A549 (cell line): ENCODE measurements at regions not wholly inside any gene's neighbourhood (a gene's known extent, or its start where the extent isn't known, plus 50 kb on each side); places are given as distances from the start of the nearest gene placed in this dataset.

Experiments used
- ATAC-seq, 2 experiments: fragments of 200-7000 bp in 1 of 2; fragments of >200 bp in 1 of 2; cut with Nextera tagmentation in 1 of 2; cut with Tn5 transposase in 1 of 2; 3 replicates each; pipeline versions ENCODE4 v1.8.0 to v1.9.1; 2018 to 2020; ENCODE audit warnings: mild to moderate bottlenecking in 1 of 2, moderate library complexity in 1 of 2
- CTCF ChIA-PET: fragments of 300-600 bp; sonication (Branson Sonifier 250); formaldehyde crosslinking; extraction: SDS; loops from one replicate; lab custom pipeline; 2021; ENCODE audit warnings: antibody characterized with exemption, inconsistent platforms; lab: Yijun Ruan, JAX
- POLR2A ChIA-PET: fragments of 350-600 bp; formaldehyde crosslinking; extraction: SDS; loops from one replicate; lab custom pipeline; 2021; ENCODE audit warnings: antibody characterized with exemption, inconsistent platforms; lab: Yijun Ruan, JAX
- DNase-seq, 2 experiments: peaks; one replicate each; pipeline versions ENCODE4 v3.0.0 to v3.0.0-alpha.2; 2011 to 2016; ENCODE audit warnings: low read depth in 1 of 2, low spot score in 1 of 2
- FAIRE-seq: peaks from 2 replicates; lab custom pipeline; 2011; peaks lifted over from hg19 to GRCh38; lab: Jason Lieb, UNC
- H3K27ac ChIP-seq, 2 experiments: fragments of >200 bp; sonication (Bioruptor Twin); formaldehyde crosslinking; 3 replicates each; pipeline ENCODE4 v1.5.1; 2016 to 2017
- H3K4me1 ChIP-seq: fragments of >200 bp; sonication (Bioruptor Twin); formaldehyde crosslinking; 3 replicates; pipeline ENCODE4 v1.6.1; 2016
- H3K4me2 ChIP-seq: fragments of >200 bp; sonication (Bioruptor Twin); formaldehyde crosslinking; 3 replicates; pipeline ENCODE4 v1.6.1; 2016
- H3K4me3 ChIP-seq: fragments of >200 bp; sonication (Bioruptor Twin); formaldehyde crosslinking; 3 replicates; pipeline ENCODE4 v1.5.1; 2016
- H3K9me3 ChIP-seq: fragments of >200 bp; sonication (Bioruptor Twin); formaldehyde crosslinking; 3 replicates; pipeline ENCODE4 v1.6.1; 2016
- BHLHE40 ChIP-seq: IDR thresholded peaks from 2 replicates; pipeline ENCODE4 v1.6.1; 2012; ENCODE audit warnings: low read depth, low read length, inconsistent platforms
- CBX2 ChIP-seq: fragments of 200-600 bp; sonication (generic); IDR thresholded peaks from 2 replicates; pipeline ENCODE4 v1.6.1; 2016; ENCODE audit warnings: low read depth, mild to moderate bottlenecking, borderline replicate concordance
- CEBPB ChIP-seq, 2 experiments: fragments of >200 bp in 1 of 2; sonication (Bioruptor Twin) in 1 of 2; formaldehyde crosslinking in 1 of 2; IDR thresholded peaks; 2 replicates each; pipeline ENCODE4 v1.6.1; 2012 to 2016
- CHD2 ChIP-seq: fragments of 150-350 bp; IDR thresholded peaks from 2 replicates; pipeline ENCODE4 v1.6.1; 2014; ENCODE audit warnings: low read length; ENCODE audit not compliant: partially characterized antibody
- CHD4 ChIP-seq: fragments of 200-600 bp; sonication (generic); IDR thresholded peaks from 2 replicates; pipeline ENCODE4 v1.6.1; 2016; ENCODE audit warnings: antibody characterized with exemption, mild to moderate bottlenecking, borderline replicate concordance
- EP300 ChIP-seq, 2 experiments: fragments of >200 bp; sonication (Bioruptor Twin); formaldehyde crosslinking; IDR thresholded peaks; 2 replicates in 1 of 2; 3 replicates in 1 of 2; pipeline ENCODE4 v1.6.1; 2016 to 2017
- FOSL2 ChIP-seq, 2 experiments: fragments of 450-650 bp in 1 of 2; fragments of >200 bp in 1 of 2; sonication (Bioruptor Twin) in 1 of 2; formaldehyde crosslinking; IDR thresholded peaks; 2 replicates each; pipeline versions ENCODE4 v1.5.0 to v1.6.1; 2016 to 2020; ENCODE audit warnings: mild to moderate bottlenecking in 1 of 2, moderate library complexity in 1 of 2
- GATA3 ChIP-seq: IDR thresholded peaks from 2 replicates; pipeline ENCODE4 v1.6.1; 2012; ENCODE audit warnings: borderline replicate concordance
- JUNB ChIP-seq: fragments of >200 bp; sonication (Bioruptor Twin); formaldehyde crosslinking; IDR thresholded peaks from 2 replicates; pipeline ENCODE4 v1.6.1; 2016
- KDM1A ChIP-seq: fragments of 200-600 bp; sonication (generic); IDR thresholded peaks from 2 replicates; pipeline ENCODE4 v1.6.1; 2016; ENCODE audit warnings: low read depth, mild to moderate bottlenecking
- MAFK ChIP-seq: fragments of 450-650 bp; IDR thresholded peaks from 2 replicates; pipeline ENCODE4 v1.6.1; 2014; ENCODE audit not compliant: partially characterized antibody
- NFE2L2 ChIP-seq: fragments of 150-350 bp; conservative IDR thresholded peaks from 2 replicates; pipeline ENCODE4 v1.6.1; 2014; ENCODE audit warnings: low read length
- POLR2AphosphoS2 ChIP-seq: conservative IDR thresholded peaks from 2 replicates; pipeline ENCODE4 v1.6.1; 2012; ENCODE audit warnings: low read length, improper control_type of control experiment, inconsistent platforms
- RFX5 ChIP-seq: fragments of 450-650 bp; IDR thresholded peaks from 2 replicates; pipeline ENCODE4 v1.7.1; 2014; ENCODE audit warnings: antibody characterized with exemption, mild to moderate bottlenecking, moderate library complexity
- SMC3 ChIP-seq: fragments of >200 bp; sonication (Bioruptor Twin); formaldehyde crosslinking; IDR thresholded peaks from 3 replicates; pipeline ENCODE4 v1.6.1; 2018; ENCODE audit warnings: inconsistent platforms
- TP53 ChIP-seq: fragments of 250-450 bp; sonication (Bioruptor Pico); IDR thresholded peaks from 2 replicates; pipeline ENCODE4 v1.5.0; 2021; ENCODE audit warnings: mild to moderate bottlenecking, moderate library complexity
- ZC3H11A ChIP-seq: fragments of 450-650 bp; IDR thresholded peaks from 2 replicates; pipeline ENCODE4 v1.6.1; 2014; ENCODE audit warnings: antibody characterized with exemption, mild to moderate bottlenecking
- ZNF302 ChIP-seq: fragments of 250-450 bp; sonication (Bioruptor Pico); IDR thresholded peaks from 2 replicates; pipeline ENCODE4 v1.9.0; 2021; ENCODE audit warnings: inconsistent platforms, mild to moderate bottlenecking, moderate library complexity
- WGBS: methylation state at CpG from one replicate; pipeline ENCODE4 v1.1.6; 2017; ENCODE audit errors: missing lambda C conversion rate; 5-methylcytosine and 5-hydroxymethylcytosine counted together
- TF ChIP-seq, protein P1 (sequence below): IDR thresholded peaks from 2 replicates; pipeline ENCODE4 v1.6.1; 2012
- TF ChIP-seq, protein P2 (sequence below): fragments of >200 bp; sonication (Bioruptor Twin); formaldehyde crosslinking; IDR thresholded peaks from 2 replicates; pipeline ENCODE4 v1.6.1; 2016
- TF ChIP-seq, protein P3 (sequence below): fragments of 250-450 bp; sonication (Bioruptor Pico); IDR thresholded peaks from 2 replicates; pipeline ENCODE4 v1.5.0; 2021; ENCODE audit warnings: mild to moderate bottlenecking, moderate library complexity, borderline replicate concordance
- TF ChIP-seq, protein P4 (sequence below): fragments of 450-650 bp; IDR thresholded peaks from 2 replicates; pipeline ENCODE4 v1.6.1; 2014; ENCODE audit warnings: antibody characterized with exemption
- TF ChIP-seq, protein P5 (sequence below): fragments of 200-600 bp; sonication (generic); IDR thresholded peaks from 2 replicates; pipeline ENCODE4 v1.6.1; 2016; ENCODE audit warnings: antibody characterized with exemption, mild to moderate bottlenecking, moderate library complexity

DNA sequence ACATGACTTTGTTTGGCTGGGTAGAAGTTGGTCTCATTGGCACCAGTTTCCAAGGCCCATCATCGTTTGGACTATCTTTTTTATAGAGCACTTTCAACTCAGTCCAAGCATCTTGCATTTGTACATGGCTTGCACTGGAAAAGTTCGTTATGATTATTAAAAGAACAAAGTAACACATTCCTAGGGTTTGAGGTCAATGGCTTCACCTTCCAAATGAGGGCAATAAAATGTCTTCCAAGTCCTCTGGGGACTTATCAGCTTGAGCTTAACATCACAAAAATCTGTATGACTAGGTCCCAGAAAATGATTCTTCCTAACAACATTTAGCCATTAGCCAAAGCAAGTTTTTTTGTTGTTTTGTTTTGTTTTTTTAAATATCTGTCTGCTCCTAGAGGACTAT, 610.8 kb downstream of the LMO4 start:
- Histone ChIP-seq H3K4me1 (peaks cover 17% of the 10 kb centered on the region), H3K4me3 (no peak overlapping the region)
- CTCF ChIA-PET = no interaction called here
- FAIRE-seq (no peak), ATAC-seq (no peak)
- TF ChIP-seq MAFK = no peak
- TF ChIP-seq, protein P1, sequence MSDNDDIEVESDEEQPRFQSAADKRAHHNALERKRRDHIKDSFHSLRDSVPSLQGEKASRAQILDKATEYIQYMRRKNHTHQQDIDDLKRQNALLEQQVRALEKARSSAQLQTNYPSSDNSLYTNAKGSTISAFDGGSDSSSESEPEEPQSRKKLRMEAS = no peak
- TF ChIP-seq, protein P2, sequence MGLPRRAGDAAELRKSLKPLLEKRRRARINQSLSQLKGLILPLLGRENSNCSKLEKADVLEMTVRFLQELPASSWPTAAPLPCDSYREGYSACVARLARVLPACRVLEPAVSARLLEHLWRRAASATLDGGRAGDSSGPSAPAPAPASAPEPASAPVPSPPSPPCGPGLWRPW = no peak
- no peak for TF ChIP-seq ZNF302 (CRISPR knock-in tag)
- no peak for TF ChIP-seq SMC3
- TF ChIP-seq, all 56 proteins: peak for 0
- no peak for DNase-seq
- Histone ChIP-seq H3K9me3 (no peaks in the 10 kb centered on the region), H3K4me2 (no peak overlapping the region), H3K27ac (peak overlapping the region; percentile 7 to 48; a peak in 1 of 6 replicates)
- WGBS = 57% methylated on average over 2 of the region's 2 CpGs
- POLR2A ChIA-PET = no interaction called here

DNA sequence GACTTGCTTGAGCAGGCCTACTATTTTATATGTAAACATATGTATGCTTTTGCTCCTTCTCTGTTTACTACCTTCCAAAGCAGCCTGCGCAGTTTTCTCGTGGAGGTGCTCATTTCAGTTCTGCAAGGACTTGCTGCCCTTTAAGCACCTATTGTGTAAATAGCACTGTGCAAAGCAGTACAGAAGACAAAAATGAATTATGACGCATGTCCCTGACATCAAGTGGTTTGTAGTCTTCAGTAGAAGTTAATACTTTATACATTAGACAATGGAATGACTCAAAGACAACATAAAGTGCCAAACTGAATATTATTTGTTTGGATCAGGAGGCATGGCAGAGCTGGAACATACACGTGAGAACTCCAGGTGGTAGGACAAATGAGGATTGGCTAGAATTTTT, 611.7 kb downstream of the LMO4 start:
- DNase-seq (peak; percentile 1 to 81), FAIRE-seq (no peak), ATAC-seq (peak in 1 of 2 experiments; percentile 66; a peak in 3 of 6 replicates)
- 0 out of 5 replicates have a peak, but pooled peaks of 1 of the 2 experiments have one; percentile 15 for TF ChIP-seq EP300 (IDR thresholded peaks at IDR 0.05)
- TF ChIP-seq FOSL2 (IDR thresholded peaks at IDR 0.05) = no peak
- peak; percentile 34; the same call in 1 of the 2 replicates for TF ChIP-seq FOSL2 (CRISPR knock-in tag; IDR thresholded peaks at IDR 0.05)
- TF ChIP-seq, protein P3, sequence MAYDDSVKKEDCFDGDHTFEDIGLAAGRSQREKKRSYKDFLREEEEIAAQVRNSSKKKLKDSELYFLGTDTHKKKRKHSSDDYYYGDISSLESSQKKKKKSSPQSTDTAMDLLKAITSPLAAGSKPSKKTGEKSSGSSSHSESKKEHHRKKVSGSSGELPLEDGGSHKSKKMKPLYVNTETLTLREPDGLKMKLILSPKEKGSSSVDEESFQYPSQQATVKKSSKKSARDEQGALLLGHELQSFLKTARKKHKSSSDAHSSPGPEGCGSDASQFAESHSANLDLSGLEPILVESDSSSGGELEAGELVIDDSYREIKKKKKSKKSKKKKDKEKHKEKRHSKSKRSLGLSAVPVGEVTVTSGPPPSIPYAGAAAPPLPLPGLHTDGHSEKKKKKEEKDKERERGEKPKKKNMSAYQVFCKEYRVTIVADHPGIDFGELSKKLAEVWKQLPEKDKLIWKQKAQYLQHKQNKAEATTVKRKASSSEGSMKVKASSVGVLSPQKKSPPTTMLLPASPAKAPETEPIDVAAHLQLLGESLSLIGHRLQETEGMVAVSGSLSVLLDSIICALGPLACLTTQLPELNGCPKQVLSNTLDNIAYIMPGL (CRISPR knock-in tag) = no peak
- TF ChIP-seq POLR2AphosphoS2 = no peak
- no peak for TF ChIP-seq CHD2
- TF ChIP-seq CEBPB (IDR thresholded peaks at IDR 0.05) = peak in 1 of 2 experiments; percentile 19; a peak in 1 of 4 replicates
- TF ChIP-seq ZC3H11A = no peak
- TF ChIP-seq CHD4 = no peak
- no peak for TF ChIP-seq CBX2
- peak; percentile 76 for TF ChIP-seq GATA3
- no peak for TF ChIP-seq KDM1A
- TF ChIP-seq, protein P1 = no peak; the same call in 1 of the 2 replicates
- 0 out of 2 replicates have a peak, but pooled peaks have one; percentile 26 for TF ChIP-seq JUNB
- TF ChIP-seq RFX5 = no peak
- TF ChIP-seq, protein P4, sequence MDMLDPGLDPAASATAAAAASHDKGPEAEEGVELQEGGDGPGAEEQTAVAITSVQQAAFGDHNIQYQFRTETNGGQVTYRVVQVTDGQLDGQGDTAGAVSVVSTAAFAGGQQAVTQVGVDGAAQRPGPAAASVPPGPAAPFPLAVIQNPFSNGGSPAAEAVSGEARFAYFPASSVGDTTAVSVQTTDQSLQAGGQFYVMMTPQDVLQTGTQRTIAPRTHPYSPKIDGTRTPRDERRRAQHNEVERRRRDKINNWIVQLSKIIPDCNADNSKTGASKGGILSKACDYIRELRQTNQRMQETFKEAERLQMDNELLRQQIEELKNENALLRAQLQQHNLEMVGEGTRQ = no peak
- TF ChIP-seq TP53 (CRISPR knock-in tag) = no peak
- CTCF ChIA-PET = no interaction called here
- H3K4me1 ChIP-seq = peaks cover 17% of the 10 kb centered on the region
- no peaks in the 10 kb centered on the region for H3K9me3 ChIP-seq
- H3K27ac ChIP-seq = peak overlapping the region; percentile 26 to 48; a peak in 1 of 6 replicates
- peak overlapping the region; percentile 36 for H3K4me2 ChIP-seq
- WGBS = 10% methylated on average over 4 of the region's 4 CpGs
- no peak overlapping the region for H3K4me3 ChIP-seq
- POLR2A ChIA-PET = no interaction called here

DNA sequence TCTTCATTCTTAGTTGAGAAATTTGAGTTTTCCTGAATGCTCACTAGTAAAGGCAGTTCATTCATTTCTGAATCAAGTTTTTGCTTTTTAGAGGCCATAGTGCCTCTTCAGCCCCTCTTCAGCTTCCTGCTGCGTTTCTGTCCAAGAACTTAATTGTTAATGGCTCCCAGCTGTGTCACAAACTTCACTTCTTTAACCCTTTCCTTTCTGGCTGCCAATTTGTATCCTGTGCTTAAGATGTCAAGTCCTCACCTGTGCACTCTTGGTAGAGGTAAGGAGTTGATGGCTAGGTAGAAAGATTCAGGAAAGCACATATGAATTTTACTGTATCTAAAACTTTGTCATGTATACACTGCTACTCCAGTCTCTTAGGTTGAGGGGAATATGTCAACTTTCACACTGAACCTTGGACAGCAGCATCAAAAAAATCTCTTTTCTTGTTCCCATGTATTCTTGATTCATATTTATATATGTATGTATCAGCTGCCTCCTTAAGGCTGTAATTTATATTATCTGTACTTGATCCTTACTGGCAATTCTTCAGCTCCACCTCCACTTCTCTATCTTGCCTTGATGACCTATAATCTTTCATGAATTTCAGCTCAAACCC, 612.8 kb downstream of the LMO4 start:
- Histone ChIP-seq H3K9me3 (no peaks in the 10 kb centered on the region), H3K4me3 (no peak overlapping the region), H3K4me1 (peaks cover 17% of the 10 kb centered on the region), H3K4me2 (peak overlapping the region; percentile 36; the same call in 1 of the 3 replicates), H3K27ac (peak overlapping the region; percentile 46 to 69; a peak in 3 of 6 replicates)
- DNase-seq (no peak), FAIRE-seq (no peak), ATAC-seq (no peak)
- ChIA-PET CTCF (interaction anchor here (1.4 kb wide), 1 partner anchor 39 kb away, joined by 3 read pairs; no protein-coding TSS in a partner anchor), POLR2A (no interaction called here)
- no peak for TF ChIP-seq ZC3H11A
- TF ChIP-seq BHLHE40 = no peak
- no peak for TF ChIP-seq RFX5
- no peak for TF ChIP-seq NFE2L2
- TF ChIP-seq CHD2 = no peak
- TF ChIP-seq, protein P5, sequence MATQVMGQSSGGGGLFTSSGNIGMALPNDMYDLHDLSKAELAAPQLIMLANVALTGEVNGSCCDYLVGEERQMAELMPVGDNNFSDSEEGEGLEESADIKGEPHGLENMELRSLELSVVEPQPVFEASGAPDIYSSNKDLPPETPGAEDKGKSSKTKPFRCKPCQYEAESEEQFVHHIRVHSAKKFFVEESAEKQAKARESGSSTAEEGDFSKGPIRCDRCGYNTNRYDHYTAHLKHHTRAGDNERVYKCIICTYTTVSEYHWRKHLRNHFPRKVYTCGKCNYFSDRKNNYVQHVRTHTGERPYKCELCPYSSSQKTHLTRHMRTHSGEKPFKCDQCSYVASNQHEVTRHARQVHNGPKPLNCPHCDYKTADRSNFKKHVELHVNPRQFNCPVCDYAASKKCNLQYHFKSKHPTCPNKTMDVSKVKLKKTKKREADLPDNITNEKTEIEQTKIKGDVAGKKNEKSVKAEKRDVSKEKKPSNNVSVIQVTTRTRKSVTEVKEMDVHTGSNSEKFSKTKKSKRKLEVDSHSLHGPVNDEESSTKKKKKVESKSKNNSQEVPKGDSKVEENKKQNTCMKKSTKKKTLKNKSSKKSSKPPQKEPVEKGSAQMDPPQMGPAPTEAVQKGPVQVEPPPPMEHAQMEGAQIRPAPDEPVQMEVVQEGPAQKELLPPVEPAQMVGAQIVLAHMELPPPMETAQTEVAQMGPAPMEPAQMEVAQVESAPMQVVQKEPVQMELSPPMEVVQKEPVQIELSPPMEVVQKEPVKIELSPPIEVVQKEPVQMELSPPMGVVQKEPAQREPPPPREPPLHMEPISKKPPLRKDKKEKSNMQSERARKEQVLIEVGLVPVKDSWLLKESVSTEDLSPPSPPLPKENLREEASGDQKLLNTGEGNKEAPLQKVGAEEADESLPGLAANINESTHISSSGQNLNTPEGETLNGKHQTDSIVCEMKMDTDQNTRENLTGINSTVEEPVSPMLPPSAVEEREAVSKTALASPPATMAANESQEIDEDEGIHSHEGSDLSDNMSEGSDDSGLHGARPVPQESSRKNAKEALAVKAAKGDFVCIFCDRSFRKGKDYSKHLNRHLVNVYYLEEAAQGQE = no peak
- no peak for TF ChIP-seq EP300 (IDR thresholded peaks at IDR 0.05)
- WGBS = 0% methylated on average over 1 of the region's 1 CpG
